Activated CD4-positive, CD25-positive, alpha-beta regulatory T cell treated with anti-CD3 and anti-CD28 coated beads, Interleukin-2, amount 50 U/mL, for 24 hours (primary cell): ENCODE measurements at regions not wholly inside any gene's neighbourhood (a gene's known extent, or its start where the extent isn't known, plus 50 kb on each side); places are given as distances from the start of the nearest gene placed in this dataset.

ENCODE experiments used
- ATAC-seq, 2 donors: fragments of 150-1000 bp; cut with Tn5 transposase; one replicate each; pipeline ENCODE4 v1.10.0; 2021; ENCODE audit warnings: mild to moderate bottlenecking in 1 of 2, moderate library complexity in 1 of 2

DNA sequence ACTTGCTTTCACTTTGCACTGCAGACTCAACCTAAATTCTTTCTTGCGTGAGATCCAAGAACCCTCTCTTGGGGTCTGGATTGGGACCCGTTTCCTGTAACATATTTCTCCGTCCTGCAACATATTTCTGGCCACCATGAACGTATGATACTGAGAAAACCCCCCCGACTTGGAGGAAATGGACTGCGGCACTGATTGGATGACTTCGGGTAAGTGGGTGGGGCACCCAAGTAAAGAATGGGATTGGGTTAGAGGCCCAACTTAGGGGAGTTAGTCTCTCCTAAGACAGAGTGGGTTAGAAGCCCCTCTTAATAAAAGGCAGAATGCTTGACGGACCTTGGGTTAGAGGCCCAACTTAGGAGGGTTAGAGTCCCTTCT is 690.4 kb downstream of the UQCRFS1 start:
- ATAC-seq: no peak

GRCh38 chr19:28521614-28522544 is 691.1 kb downstream of the UQCRFS1 start:
- ATAC-seq: no peak

DNA sequence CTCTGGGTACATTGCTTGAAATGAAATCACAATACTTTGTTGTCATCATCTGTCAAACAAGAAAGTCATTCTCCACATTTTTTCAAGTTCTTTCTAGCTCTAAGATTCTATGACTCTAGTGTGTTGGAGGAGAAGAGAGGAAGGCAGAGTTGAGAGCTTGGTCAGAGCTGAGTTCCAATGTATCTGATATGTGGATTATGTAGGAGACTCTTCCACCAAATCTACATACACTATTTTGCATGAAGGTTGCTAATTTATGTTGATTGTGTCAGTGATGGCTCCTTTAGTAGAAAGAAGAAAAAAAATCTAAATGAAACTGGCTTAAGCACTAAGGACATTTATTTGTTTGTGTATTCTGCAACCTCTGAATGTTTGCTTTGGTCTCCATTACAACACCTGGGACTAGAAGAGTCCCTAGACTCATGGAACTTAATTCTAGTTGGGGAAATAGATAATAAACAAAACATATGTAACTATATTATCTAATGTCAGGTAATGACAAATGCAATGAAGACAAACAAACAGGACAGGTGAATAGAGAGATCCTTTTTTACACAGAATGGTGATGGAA is 691.9 kb downstream of the UQCRFS1 start:
- ATAC-seq: no peak

DNA sequence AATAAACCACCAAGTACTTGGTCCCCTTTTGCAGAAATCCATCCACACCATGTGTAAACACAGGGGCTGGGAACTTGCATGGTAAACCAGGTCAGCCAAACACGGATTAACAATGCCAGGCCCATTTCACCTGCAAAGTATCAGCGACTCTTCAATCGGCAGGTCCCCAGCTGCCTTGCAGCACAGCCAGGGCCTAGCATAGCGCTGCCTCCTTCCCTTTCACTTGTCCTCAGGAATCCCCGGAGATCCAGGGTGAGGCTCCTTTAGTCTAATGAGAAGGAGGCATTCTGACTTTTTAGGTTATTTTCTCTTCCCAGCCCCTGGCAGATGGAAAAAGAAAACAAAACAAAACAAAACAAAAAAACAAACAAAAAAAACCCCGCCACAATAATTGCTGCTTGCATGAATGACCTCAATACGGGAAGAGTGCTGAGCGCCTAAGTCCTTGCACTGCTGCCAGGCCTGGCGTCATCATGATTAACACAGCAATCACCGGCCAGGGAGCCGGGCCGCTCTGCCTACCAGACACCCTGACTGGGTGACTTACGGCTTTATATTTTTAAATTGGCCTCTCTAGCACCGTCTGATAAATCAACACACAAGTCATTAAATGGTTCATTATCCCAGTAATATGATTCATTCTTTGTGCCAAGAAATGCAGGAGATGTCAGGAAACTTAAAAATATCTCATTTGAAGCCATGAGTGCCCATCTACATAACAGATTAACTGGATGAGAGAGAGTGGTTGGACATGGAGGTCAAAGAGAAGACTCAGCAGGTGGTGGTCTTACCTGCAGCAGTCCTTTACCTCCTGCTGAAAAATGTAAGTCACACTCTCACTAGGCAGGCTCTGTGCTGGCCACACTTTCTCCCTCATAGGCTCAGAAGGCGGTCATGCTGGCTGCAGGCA is 692.7 kb downstream of the UQCRFS1 start:
- no peak for ATAC-seq

GRCh38 chr19:28519218-28519779 is 693.7 kb downstream of the UQCRFS1 start:
- no peak for ATAC-seq

DNA sequence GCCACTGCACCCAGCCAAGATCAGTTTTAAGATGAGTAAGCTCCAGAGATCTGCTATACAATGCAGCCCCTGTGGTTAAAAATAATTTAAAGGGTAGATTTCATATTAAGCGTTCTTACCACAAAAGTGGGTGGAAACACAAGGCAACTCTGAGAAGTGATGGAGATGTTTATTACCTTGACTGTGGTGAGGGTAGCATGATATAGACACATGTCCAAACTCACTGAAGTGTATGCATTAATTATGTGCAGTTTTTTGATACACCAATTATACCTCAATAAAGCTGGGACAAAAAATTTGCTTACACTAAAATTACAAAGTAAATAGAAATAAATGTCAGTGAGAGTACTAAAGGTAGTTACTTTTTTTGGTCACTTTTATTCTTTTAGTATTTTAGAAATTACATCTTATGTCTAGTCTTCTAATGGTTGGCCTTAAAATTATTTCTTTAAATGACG is 696.5 kb downstream of the UQCRFS1 start:
- no peak for ATAC-seq

DNA sequence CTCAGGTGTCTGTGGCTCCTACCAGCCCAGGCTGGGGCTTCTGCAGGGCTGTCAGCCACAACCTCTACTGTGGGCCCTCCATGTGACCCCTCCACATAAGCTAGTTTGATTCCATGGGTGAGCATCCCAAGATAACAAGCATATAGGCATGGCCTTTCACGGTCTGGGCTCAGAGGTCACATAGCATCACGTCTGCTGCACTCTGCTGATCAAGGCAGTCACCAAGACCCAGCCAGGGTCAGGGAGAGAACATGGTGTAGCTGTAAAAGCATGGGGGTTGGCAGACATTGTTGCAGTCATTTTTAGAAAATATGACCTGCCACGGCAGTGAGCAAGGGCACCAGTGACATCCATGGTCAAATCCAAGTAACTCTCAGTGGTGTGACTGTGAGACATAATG is 698.8 kb downstream of the UQCRFS1 start:
- ATAC-seq: no peak

- ATAC-seq: no peak
These were observed 701.3 kb downstream of the UQCRFS1 start for GRCh38 chr19:28511655-28512054.

DNA sequence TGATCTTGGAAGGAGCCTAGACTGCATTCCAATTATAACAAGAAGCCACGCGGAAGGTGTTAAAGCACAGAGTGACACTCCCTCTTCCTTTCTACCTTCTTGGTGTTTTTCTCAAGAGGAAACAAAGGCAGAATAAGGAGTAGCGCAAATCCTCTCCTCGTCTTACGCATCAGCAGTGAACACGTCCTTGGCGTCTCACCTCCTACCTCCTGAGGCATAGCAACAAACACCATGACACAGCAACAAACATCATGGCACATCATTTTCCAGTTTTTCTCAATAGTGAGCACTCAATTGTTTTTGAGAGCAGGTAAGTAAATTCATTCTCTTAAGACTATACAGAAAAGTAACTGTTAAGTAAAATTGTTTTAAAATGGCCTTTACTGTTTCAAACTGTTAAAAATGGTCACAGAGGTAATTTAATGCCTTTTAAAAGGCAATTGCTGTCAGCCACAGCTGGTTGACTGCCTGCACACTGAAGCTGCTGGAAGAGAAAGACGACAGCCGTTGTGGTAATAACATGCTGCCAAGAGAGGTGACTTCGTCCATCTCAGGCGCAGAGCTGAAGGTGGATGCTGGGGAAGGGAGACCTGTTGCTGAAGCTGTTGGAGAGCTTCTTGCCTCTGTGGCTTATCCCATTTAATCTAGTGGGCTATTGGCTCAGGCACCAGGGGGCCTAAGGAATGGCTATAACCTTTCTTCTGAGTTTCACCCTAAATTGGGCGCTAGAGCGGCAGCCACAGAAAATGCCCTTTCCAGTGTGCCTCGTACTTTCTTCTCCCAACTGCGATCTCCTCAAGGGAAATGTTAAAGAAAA is 703.7 kb downstream of the UQCRFS1 start:
- ATAC-seq: no peak

- ATAC-seq: no peak
These were observed 704.3 kb downstream of the UQCRFS1 start for GRCh38 chr19:28508666-28509065.

- no peak for ATAC-seq
These were observed 707.0 kb downstream of the UQCRFS1 start for GRCh38 chr19:28505933-28506332.

GRCh38 chr19:28505134-28505533 is 707.8 kb downstream of the UQCRFS1 start:
- ATAC-seq: no peak

DNA sequence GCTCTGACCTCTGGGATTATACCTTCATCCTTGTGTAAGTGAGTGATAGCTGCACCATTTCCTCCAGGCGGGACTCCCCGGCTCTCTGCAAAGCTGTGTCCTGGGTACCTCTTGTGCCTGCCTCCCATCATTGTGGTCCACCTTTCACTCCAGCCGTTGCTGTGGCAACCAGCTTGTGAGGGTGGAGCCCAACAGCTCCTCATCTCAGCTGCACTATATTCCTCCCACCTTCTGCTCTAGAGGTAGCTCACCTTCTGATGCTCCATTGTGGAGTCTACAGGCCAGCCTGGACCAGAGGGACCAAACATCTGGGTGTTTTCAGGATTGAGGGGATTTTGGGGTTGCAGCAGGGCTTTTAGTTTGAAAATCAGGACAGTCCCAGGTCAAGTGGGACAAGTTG is 708.2 kb downstream of the UQCRFS1 start:
- no peak for ATAC-seq

DNA sequence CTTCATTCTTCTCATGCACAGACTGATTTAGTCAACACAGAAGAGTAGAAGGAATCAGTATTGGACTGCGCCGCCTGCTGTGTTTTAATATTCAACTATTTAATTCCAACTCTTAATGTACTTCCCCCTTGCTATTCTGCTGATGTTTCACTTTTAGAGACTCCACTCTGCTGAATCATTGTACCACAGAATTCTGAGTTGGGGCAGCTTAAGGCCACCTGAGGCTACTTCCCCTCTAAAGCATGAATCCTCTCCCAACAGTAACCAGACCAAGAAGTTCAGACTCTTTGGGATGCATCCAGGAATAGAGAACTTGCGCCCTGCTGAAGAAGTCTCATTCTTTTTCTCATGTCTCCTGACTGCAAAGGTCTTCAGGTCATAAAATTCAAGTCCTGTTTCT is 708.8 kb downstream of the UQCRFS1 start:
- no peak for ATAC-seq

DNA sequence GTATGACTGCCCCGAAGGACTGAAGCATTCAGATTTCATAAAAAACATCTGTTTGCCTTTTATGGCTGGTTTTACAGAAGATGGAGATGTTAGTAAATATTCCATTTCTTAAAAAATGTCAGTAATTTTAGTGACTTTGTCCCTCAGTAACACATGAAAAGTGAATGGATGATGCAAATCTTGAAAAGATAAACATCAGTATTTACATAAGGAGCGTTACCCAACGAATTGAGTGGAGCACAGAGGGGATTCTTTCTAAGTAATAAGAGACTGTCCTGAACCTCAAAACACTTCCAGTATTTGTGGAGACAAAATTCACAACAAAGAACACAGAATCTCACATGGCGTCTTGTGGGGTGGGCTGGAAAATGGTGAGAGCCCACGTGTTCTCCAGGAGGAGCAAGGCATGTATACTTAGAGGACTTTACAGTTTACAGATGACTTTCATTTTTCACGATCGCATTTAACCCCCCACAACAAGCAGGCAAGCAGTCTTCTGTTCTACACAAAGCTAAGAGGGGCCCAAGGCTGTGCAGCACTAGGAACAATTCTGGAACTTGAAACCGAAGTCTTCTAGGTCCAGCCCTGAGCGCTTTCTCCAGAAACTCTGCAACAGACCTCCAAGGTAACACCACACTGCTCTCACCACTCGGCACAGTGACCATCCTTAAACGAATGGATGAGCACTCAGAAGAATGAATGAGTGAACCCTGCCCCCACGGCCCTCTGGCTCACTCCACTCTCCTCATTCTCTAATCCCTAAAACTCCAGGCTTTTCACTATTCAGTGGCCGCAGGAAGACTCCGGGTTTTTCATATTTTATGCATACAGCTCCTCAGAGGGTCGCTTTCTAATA is 709.8 kb downstream of the UQCRFS1 start:
- ATAC-seq: no peak

DNA sequence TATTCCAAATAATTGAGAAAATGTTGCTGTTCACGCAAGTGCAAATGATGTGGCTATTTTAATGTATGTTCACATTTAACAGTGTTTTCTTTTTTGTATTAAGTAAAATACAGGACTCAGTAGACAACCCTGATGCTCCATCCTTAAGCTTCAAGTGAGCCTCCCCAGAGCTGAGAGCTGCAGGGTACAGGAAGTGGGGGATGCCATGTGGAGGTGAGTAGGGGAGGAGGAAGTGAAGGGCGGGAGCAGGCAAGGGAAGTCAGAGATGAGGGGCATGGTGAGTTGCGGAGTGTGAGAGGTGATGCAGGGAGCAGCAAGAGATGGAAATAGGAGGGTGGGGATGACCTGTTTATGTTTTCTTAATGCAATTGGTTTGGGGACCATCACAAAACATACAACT is 711.0 kb downstream of the UQCRFS1 start:
- ATAC-seq: no peak

DNA sequence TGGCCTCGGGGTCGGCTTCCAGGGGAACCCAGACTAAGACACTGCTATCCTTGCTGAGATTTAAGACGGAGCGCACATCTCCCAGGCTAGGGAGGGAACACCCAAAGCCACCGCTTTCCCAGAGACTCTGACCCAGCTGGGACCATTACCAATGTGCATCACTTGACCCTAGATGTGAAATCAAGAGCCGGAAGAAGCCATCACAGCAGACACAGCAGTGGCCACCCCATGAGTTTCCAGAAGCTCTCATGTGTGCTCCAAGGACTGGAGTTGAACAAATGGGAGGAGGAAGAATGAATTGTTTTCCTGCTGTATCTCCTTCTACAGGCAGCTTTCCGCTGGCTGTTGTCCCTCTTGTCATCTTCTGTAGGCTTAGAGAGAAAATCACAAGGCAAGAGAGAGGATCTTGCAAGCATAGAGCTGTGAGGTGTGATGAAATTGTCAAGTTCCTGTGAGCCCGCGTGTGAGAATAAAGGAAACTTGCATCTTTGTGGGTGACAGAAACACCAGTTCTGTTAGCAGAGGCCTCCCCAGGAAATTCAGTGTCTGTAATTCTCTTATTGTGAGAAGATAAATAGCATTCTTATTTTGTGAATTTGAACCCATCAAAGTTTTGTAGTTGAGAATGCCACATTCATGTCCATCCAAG is 711.8 kb downstream of the UQCRFS1 start:
- no peak for ATAC-seq

- no peak for ATAC-seq
These were observed 712.7 kb downstream of the UQCRFS1 start for GRCh38 chr19:28500296-28500695.

DNA sequence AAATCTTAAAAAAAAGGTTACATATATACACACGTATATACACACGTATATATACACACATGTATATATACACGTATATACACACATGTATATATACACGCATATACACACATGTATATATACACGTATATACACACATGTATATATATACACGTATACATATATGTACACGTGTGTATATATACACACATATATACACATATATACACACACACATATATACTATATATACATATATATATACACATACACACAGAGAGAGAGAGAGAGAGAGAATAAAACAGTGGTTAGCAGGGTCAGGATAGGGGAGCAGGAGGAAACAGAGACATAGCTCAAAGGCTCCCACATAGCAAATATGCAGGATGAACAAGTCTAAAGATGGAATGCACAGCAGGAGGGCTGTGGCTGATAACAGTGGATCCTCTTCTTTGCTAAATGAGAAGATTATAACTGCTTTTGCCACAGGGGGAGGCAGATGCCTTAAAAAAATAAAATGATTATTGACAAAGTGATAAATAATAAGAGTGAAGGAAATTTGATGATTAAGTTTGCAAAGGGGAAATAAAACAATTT is 714.5 kb downstream of the UQCRFS1 start:
- ATAC-seq: no peak

GRCh38 chr19:28497887-28498286 is 715.1 kb downstream of the UQCRFS1 start:
- no peak for ATAC-seq
